ENCODE measurements at regions not wholly inside any gene's neighbourhood (a gene's known extent, or its start where the extent isn't known, plus 50 kb on each side); places are given as distances from the start of the nearest gene placed in this dataset.

- TF ChIP-seq PAWR (CRISPR knock-in tag; IDR thresholded peaks at IDR 0.05; ENCODE audit: borderline replicate concordance) (no peak), RORA (CRISPR knock-in tag; IDR thresholded peaks at IDR 0.05) (no peak), ZBTB42 (CRISPR knock-in tag; IDR thresholded peaks at IDR 0.05) (no peak), STAT6 (CRISPR knock-in tag; IDR thresholded peaks at IDR 0.05; ENCODE audit: borderline replicate concordance) (no peak), CEBPB (IDR thresholded peaks at IDR 0.05; ENCODE audit: borderline replicate concordance, low read depth, low read length) (no peak), ZFP36 (IDR thresholded peaks at IDR 0.05; ENCODE audit: borderline replicate concordance, low read depth, low read length, partially characterized antibody) (no peak), NFIC (IDR thresholded peaks at IDR 0.05; ENCODE audit: low read length) (no peak), SMC3 (IDR thresholded peaks at IDR 0.05; ENCODE audit: low read length) (no peak)
Measured at GRCh38 chr7:16942929-16943509, 61.2 kb upstream of the AGR3 start.

All from HepG2 (cell line).